ENCODE measurements at regions not wholly inside any gene's neighbourhood (a gene's known extent, or its start where the extent isn't known, plus 50 kb on each side); places are given as distances from the start of the nearest gene placed in this dataset.

DNA sequence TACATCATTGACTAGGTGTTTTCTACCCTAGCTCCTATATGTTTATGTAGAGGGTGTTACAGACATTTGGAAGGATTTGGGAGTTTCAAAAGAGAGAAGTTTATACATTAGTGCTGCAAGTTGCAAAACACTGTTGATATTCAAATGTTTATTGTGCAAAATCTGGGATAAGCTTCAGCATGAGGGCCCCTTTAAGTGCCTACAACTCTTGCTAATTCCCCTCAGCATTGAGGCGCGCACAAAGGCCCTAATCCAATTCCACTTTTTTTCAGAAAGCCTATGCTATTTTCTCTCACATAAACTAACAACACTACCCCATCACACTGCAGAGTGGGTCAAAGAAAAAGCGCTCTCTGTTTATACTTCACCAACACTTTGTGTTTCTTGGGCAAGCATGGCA lies 208.0 kb downstream of the NR2F2 start:
- no peak for DNase-seq

DNA sequence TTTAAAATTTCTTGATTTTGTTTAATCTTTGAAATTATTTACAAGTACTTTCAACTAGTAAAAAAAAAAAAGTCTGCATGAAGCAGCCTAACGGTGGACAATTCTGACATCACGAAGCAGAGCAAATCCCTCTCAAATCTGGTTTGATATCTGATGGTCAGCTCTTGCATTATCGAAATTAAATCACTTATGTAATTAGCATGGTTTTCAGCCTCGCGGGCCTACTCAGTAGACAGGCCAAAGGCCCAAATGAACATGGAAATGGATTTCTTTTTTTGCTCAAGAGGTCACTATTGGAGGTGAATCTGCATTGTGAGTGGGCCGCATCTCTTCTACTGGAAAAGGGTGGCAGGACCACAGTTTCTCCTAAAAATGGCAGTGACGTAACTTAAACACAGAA lies 209.8 kb downstream of the NR2F2 start:
- no peak for DNase-seq

- no peak for DNase-seq
These were observed 211.8 kb downstream of the NR2F2 start for GRCh38 chr15:96542130-96542770.

DNA sequence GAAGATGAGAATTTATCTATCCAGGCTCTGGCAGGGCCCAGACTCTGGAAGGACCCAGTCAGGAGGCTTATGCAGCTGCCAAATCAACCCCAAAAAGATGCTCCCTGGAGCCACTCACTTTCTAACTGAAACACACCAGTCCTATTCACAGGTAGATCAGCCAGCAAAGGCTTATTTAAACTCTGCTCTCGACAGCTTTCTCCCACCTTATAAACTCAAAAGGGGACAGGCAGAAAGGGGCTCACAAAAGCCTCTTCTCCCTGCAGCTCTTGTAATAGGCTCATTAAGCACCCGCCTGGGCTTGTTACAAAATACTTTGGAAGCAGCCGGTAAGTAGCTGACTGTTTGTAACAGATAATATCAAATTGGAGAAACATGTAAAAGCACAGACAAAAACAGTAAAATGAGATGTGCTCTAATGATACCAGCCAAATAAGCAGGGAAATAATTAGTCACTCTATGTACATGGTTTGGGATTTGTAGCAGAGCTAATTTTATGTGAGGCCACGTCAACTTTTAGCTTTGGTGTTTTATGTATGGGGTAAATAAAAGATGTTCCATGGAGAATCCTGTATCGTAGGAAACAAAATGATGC lies 213.8 kb downstream of the NR2F2 start:
- no peak for DNase-seq

- DNase-seq: no peak
These were observed 218.6 kb downstream of the NR2F2 start for GRCh38 chr15:96549136-96549535.

GRCh38 chr15:96551196-96551595 lies 220.7 kb downstream of the NR2F2 start:
- DNase-seq: no peak

DNA sequence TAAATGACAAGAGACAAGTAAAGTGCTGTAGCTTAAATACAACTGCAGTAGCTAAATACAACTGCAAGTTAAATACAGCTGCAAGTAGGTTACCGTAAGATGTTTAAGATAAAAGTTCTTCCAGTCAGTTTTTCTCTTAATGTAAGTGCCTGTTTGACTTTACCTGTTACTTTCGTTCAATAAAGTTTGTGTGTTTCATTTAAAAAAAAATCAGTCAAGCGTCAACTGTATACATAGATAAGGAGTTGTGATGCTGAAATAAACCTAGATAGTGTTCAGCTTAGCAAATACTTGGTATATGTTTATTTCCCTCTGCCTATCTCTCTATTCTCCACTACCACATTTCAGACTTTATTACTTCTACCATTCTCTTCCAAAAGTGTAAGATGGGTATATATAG lies 221.2 kb downstream of the NR2F2 start:
- DNase-seq: no peak

GRCh38 chr15:96553006-96553405 lies 222.5 kb downstream of the NR2F2 start:
- DNase-seq: no peak

- no peak for DNase-seq
These were observed 223.0 kb downstream of the NR2F2 start for GRCh38 chr15:96553451-96553850.

GRCh38 chr15:96553931-96554330 lies 223.4 kb downstream of the NR2F2 start:
- DNase-seq: no peak

DNA sequence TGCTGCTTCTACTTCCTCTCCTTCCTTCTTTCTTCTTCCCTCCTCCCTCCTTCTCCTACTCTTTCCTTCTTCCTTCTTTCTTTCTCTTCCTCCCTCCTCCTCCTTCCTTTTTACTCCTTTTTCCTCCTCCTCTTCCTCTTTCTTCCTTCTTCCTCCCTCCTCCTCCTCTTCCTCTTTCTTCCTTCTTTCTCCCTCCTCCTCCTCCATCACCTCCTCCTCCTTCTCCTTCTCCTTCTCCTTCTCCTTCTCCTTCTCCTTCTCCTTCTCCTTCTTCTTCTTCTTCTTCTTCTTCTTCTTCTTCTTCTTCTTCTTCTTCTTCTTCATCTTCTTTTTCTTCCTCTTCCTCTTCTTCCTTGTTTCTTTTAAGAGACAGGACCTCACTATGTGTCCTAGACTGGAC lies 224.0 kb downstream of the NR2F2 start:
- DNase-seq: no peak

GRCh38 chr15:96559087-96559486 lies 228.6 kb downstream of the NR2F2 start:
- DNase-seq: no peak

DNA sequence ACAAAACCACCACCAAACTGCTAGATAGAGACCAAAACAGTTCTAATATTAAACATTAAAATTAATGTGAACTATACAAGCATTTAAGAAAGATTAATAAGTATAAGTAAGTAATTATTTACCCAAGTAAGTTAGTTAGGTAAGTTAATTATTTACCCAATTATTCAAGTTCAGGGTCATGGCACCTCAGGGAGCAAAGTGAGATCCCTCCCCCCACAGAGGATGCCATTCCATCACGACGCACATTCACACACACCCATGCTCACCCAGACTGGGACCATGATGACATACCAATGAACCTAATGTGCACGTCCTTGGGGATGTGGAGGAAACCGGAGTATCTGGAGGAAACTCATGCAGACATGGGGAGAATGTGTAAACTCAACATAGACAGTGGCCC lies 229.1 kb downstream of the NR2F2 start:
- DNase-seq: no peak

DNA sequence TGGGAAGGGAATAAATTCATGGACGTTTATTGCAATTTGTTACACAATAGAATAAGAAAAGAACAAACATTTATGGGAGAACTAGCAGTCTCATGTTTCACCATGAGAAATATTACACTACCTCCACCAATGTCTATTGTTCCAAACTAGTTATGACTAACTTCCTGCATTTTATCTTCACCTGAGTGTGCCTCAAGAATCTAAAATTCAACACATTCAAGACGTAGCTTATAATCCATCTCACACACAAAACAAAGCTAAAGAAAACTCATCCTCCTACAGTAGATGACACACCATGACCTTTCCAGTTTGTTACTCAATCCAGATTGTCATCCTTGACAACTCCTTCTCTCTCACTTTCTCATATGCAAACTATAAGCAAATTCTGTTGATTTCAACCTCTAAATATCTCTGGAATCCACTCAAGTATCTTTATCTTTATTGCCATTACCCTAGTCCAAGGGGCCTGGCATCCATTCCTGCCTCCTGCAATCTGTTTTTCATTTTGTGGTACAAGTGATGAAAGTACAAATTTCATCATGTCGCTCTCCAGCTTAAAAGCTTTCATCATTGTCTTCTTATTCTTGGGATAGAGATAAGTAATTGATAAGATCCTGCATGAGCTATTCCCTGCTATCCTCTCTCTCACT lies 229.9 kb downstream of the NR2F2 start:
- no peak for DNase-seq

DNA sequence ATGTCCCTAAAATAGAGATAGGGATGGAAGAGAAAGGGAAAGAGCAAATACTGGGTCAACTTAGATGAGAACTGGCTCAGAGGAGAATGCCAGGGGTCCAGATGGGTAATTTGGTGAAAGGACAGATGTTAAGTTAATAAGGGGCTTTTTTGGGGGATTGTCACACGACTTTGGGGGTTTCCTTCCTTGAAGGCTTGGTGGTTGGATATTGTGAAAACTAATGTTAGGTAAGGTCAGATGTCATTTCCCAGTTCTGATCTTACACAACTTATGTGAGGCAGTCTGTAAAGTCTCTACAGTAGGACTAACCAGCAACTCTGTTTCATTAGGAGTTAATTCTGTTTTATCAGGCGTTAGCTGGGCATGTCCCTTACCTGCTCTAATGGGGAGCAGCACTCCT lies 231.1 kb downstream of the NR2F2 start:
- no peak for DNase-seq

GRCh38 chr15:96564546-96564945 lies 234.0 kb downstream of the NR2F2 start:
- DNase-seq: no peak

DNA sequence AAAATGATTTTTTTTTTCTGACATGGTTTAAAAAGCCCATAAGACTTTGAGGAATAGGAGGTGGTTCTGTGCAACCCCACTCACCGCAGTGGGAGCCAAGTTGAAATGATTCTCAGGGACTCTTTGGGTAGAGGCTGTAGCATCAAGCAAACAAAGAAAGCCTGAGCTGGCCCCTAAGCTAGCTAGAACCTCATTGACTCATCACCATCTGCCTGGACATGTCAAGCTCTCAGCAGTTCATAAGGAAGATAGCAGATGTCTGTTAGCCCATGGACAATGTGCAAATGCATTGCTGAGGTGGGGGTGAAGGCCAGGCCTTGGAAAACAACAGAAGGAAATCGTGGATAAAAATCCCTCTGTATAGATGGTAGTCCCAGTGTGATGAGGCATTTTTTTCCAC lies 234.8 kb downstream of the NR2F2 start:
- DNase-seq: no peak

DNA sequence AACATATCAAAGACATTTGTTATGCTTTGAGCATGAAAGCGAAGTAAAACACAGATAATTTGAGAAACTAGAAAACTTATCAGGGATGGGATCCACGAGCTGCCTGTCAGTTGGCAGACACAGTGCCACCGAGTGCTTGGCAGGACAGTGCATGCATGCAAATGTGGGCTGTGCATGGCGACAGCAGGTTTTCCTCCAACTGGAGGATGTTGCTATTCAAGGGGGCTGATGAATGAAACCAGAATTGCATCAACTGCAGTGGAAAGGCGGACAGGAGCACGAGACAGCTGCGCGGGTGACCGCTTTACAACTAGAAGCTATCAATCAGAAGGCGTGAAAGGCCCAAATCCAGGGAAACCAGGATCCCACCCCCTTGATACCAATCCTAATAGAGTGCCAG lies 244.3 kb downstream of the NR2F2 start:
- DNase-seq: no peak

- DNase-seq: no peak
These were observed 246.1 kb downstream of the NR2F2 start for GRCh38 chr15:96576596-96576995.

- DNase-seq: no peak
These were observed 247.9 kb downstream of the NR2F2 start for GRCh38 chr15:96578393-96578792.

GRCh38 chr15:96581371-96581770 lies 250.9 kb downstream of the NR2F2 start:
- DNase-seq: no peak

GRCh38 chr15:96582473-96582872 lies 252.0 kb downstream of the NR2F2 start:
- no peak for DNase-seq

GRCh38 chr15:96583671-96584070 lies 253.2 kb downstream of the NR2F2 start:
- DNase-seq: no peak

- DNase-seq: no peak
These were observed 255.2 kb downstream of the NR2F2 start for GRCh38 chr15:96585484-96586386.
